NCI-H460 (cell line): ENCODE measurements at regions not wholly inside any gene's neighbourhood (a gene's known extent, or its start where the extent isn't known, plus 50 kb on each side); places are given as distances from the start of the nearest gene placed in this dataset.
"Not testable (repeated sequence)": the region's sequence is repeated elsewhere in the genome, so short reads cannot be mapped to it uniquely, and the experiment has no call there.

Source experiments
- DNase-seq: peaks from one replicate; pipeline ENCODE4 v3.0.0-alpha.2; 2016; ENCODE audit warnings: low read depth; ENCODE audit errors: extremely low read depth

DNA sequence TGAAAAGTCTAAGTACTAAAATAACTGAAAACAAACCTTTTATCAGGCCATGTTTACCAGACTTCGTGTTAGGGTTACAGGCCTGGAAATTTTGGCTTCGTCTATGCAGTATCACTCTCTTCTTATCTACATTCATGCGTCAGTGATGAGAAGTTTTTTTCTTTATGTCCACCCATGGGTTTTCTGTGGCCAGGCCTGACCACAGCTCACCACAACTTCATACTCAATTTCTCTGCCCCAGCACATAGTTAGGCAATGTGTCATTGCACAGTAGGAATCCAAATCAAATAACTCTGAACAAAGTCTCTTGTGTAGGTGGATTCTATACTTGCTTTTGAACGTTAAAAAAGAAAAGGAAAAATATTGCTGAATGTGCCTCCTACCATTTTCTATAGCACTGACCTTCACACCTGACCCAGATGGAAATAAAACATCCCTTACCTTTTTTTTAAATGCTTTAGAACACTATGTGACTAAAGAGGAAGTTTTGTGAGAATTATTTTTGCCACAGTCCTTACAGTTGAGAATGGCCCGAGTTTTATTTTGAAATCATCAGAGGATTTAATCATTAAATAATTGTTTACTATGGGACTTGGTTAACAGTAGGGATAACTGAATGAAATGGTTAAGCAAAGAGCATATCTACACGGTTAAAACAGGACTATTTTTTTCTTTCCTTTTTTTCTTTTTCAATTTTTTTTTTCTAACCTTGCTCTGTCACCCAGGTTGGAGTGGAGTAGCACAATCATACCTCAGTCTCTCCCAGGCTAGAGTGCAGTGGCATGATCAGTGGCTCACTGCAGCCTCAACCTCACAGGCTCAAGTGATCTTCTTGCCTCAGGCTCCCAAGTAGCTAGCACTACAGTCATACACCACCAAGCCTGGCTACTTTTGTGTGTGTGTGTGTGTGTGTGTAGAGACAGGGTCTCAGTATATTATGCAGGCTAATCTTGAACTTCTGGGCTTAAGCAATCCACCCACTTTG, 1247.0 kb upstream of the ACO1 start:
- no peak for DNase-seq

DNA sequence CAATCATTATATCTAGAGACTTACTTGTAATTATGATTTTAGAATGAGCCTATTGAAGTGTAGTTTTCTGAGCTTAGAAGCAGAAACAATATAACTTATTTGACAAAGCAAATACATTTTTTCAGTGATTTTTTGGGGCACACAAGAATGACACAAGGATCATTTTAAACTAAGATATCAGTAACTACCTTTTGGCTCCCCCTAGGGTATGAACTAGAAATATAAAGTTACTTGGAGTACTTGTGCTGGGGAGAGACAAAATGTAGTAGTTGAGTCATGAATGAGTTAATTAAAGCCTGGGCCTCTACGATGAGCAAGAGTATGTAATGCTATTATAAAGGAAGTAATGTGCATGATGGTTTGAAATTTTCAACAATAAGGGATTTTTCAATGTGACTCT, 1244.1 kb upstream of the ACO1 start:
- DNase-seq, result peak; percentile 17

DNA sequence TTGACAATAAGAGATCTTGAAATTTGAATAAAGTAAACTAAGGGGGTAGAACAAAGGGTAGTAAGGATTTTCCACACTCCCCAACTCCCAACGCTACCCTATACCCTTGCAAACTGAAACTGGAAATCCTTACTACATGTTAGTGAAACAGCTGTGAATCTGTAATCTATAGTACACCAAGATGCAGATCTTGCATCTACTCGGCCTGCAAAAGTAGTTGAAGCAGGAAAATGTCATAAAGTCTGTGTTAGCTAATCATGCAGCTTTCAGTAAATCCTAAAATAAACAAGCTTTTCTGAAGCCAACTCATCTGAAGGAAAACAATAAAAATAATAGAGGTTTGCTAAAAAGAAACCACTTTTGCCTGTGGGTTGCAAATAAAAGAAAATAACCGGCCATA, 1242.0 kb upstream of the ACO1 start:
- no peak for DNase-seq

DNA sequence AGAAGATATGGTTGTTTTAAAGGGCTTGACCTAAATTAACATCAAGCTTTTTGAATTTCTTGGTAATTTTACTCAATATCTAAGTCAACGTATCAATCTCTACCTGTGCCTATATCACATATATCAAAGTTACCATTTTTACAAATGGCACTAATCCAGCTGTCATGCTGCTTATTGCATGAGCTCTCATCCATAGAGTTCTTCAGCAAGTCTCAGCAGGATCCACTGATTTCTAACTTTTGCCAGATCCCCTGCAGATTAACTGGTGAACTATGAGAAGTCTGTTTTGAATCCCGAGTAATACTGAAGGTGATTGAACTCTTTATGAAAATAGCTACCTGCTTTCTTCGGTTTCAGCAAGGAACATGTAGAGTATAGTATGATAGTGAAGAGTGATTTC, 1239.8 kb upstream of the ACO1 start:
- DNase-seq, result no peak

DNA sequence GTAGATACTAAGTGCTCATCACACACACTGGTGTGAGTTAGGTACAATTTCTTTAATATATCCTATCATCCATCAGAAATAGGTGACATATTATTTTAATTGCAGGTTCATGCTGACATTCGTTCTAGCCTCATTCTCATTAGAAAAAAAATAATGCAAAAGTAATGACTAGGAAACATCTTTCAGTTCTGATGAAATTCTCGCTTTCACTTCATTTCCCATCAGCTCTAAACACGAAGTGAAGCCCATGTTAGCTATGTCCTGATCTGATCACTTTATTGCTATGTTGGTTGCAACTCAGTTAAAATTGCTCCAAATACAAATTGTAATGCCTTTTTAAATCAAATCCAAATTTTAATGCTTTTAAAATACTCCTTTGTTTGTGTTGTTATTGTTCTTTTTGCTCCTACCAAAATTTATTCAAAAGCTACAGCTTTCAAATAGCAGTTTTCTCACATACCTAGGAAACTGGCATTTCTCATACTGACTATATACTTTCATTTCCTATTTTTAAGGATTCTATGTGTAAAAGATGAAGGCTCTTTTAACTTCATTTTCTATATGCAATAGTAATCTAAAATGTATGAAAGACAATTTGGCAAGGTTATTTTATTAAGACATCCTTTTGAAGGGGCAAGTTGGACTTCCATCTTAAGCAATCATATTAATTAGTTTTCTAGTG, 1237.8 kb upstream of the ACO1 start:
- no peak for DNase-seq

DNA sequence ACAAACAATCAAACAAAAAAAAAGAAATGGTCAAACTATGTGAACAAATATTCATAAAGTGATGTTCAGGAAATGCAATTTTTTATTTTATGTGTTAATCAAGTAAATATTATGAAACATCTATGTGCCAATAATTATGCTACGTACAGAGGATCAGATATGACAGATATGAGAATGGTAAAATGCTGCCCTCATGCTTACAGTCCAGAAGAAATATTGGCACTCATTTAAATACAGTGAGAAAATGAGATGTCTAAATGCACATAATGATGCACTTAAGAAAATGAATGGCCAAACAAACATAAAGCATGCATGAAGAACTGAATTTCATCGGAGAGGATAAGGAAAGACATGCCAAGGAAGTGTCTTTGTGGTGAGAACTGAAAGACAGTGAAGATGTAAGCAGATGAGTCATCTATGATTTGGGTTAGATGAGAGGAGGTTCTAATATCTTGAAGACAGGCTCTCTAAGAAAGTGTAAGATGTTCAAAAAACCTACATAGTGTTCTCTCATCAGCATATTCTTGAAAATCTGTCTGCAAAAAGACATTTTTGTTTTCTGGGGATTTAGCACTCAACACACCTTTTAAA, 1231.1 kb upstream of the ACO1 start:
- DNase-seq, result no peak

DNA sequence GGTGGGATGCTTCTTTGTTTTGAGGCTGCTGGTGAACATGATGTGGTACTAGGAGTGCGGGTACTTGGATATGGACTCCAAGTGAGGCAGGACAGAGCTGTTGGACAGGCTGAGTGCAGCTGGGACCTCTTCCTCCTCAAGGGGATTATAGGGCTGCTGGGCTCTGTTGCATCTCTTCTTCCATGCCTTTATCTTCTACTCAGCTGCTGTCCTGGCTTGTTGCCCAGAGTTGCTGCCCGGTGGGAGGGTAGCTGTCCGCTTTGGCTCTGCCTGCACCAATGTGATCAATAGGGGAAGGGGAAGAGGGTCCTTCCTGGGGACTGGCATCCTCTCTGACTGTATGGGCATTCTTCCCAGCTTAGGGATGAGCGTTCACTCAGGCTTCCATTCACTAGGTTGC, 1217.9 kb upstream of the ACO1 start:
- DNase-seq, result no peak

DNA sequence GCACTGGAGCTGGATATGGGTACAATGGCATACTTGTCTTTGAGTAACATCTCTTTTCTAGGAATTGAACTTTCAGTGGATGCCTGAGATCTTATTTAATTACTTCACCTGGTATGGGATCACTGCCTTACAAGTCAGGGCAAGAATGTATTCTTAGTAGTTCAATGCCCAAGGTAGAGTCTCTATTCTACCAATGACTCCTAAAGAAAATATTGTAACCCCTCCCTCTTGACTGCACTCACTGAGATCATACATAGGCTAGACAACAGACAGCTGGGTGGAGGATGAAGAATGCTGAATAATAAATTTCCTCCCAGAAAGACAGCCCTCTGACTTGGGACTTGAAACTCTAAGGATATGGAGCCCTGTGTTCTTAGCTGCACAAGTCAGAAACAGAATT, 1216.3 kb upstream of the ACO1 start:
- no peak for DNase-seq

DNA sequence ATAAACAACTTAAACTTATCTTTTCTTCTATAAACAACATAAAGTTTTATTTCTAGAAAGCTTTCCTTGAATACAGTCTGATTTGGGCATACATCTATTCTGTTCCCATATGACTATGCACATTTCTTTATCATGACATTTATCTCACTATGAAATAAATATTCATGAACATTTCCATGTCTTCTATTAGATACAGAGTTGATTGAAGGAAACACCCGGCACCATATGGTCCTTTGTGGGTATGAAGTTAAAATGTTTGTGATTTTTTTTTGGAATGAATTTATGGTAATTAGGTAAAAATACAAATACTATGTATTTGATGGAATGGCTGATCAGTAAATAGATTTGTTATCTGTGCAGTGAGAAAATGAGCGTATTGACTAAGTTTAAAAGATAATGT, 1209.8 kb upstream of the ACO1 start:
- DNase-seq, result no peak

DNA sequence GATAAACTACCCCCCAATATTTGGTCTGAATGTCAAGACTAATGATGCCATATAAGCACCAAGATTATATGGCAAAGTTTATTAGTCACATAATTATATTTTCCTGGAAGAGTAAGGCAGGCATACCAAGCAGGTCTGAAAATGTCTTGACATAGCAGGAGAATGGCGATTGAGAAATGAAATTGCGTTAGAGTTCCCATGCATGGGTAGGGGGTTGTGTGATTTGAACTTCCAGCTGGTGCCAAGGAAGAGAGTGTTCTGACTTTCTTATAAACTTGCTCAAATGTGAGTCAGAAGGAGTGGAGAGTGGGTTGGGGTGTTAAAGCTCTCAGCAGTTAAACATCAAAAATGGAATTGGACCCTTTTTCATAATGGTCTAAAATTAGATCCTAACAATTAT, 1200.6 kb upstream of the ACO1 start:
- no peak for DNase-seq

DNA sequence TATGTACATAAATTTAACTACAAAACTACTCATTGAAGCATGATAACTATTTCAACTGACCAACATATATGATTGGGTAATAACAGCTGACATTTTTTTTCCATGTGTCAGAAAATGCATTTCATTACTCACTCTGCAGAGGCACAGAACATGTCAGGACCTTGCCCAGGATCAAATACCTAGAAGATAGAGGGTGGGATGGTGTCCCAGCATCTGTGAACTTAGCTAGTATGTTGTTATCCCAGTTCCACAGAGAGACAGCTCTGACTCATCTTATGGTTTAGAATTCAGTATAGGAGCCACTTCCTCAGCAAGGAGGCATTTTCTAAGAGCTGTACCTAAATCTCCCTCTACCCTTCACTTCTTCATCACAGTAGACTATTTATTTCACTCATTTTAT, 1198.6 kb upstream of the ACO1 start:
- no peak for DNase-seq

DNA sequence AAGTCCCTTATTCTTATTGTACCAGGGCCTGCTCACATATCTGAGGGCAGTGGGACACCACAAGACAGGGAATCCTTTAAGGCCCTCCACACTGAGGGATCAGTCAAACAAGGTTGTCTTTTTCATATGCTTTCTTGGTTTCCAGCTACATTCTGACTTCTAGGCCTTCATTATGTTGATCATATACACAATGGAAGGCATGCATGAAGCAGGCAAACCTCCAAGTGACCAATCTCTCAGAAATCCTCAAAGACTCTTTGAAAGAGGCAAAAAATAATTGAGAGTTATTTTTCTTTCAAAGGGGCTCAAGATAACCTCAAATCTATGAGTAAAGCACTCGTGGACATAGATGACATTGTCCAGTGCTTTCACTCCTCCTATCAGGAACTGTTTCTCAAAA, 1195.9 kb upstream of the ACO1 start:
- no peak for DNase-seq

DNA sequence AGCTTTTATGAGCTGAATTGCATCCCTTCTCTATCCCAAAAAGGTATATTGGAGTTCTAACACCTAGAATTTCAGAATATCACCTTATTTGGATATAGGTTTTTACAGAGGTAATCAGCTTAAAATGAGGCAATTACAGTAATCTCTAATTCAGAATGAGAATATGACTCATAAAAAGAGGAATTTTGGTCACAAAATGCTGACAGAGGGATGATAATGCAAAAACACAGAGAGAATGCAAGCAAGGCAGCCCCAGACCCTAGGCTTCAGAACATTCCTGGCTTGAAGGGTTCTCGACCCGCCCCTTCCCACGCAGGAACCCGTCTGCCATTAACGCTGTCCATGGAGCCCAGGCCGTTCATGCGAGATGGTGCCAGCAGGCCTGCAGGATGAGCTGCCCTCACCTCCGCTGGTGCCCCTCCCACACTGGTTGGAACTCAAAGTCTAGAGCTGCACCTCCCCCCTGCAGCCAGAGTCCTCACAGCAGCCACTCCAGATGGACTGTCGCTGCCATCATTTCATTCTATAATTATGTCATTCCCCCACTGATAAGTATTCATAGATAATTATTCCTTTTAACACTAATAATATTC, 1173.4 kb upstream of the ACO1 start:
- DNase-seq, result peak; percentile 49

DNA sequence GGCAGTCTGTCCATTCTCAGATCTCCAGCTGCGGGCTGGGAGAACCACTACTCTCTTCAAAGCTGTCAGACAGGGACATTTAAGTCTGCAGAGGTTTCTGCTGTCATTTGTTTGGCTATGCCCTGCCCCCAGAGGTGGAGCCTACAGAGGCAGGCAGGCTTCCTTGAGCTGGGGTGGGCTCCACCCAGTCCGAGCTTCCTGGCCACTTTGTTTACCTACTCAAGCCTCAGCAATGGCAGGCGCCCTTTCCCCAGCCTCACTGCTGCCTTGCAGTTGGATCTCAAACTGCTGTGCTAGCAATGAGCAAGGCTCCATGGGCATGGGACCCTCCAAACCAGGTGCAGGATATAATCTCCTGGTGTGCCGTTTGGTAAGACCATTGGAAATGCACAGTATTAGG, 1154.5 kb upstream of the ACO1 start:
- not testable (repeated sequence) for DNase-seq

DNA sequence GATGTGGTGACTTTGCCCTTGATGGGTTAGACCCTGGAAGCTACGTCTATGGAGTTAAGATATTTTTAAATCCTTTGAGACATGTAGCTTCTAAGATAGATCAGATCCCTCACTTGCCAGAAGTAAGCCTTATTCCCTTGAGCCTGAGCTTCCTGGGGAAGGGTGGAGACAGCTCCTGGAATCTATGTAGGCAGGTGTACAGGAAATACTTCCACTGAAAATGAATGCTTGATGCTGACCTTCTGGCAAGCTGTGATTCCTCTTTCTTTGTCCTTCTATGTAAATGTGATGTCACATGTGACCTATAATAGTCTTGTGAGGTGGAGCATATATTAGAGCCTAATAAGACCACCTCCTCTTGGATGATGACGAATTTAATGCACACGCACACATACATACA, 1152.0 kb upstream of the ACO1 start:
- DNase-seq, result no peak

DNA sequence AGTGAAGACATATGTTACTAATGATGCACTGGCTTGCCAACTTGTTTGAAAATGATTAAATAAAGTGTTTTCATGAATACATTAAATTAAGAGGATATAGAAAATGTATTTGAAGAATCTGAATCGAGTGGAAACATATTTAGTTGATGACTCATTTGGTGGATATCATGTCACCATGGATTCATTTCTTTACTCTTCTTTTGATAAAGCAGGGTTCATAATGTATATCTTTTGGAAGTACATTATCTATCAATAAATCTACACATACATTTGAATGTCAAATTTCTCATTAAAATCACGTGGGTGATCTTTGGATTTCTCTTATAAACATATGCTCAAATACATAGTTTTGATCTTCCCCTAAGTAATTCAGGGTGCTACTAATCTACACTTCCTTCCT, 1148.1 kb upstream of the ACO1 start:
- DNase-seq, result no peak

DNA sequence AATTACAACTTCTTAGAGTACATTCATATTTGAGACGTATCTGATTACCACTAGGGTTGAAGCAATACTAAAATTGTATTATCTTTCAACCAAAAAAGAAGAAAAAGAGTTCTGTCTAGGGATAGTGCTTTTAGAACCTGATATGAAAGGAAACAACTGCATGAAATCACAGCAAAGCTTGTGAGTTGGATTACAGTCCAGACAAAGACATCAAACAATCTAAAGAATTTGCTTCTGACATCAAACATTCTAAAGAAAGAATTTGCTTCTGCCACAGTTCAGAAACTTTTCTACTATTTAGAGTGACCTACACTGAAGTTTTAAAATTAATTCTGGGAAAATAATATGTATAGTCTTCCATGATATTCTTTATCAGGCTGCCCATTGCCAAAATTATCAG, 1141.1 kb upstream of the ACO1 start:
- no peak for DNase-seq

DNA sequence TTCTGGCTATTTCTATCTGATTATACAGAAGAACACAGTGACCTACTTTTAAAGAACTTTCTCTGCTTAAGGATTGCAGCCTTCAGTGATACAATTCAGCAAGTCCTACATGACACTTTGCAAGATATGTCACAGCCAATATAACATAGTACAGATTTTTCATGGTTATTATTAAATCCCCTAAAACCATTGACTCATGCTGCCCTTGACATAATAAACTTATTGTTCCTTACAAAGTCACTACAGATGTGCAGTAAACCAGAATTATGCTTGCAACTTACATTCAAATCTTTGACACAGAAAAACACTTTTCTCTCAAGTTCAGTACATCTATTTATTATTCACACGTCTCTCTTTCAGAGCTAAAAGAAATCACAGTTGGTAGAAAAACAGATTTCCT, 1136.3 kb upstream of the ACO1 start:
- DNase-seq, result no peak

DNA sequence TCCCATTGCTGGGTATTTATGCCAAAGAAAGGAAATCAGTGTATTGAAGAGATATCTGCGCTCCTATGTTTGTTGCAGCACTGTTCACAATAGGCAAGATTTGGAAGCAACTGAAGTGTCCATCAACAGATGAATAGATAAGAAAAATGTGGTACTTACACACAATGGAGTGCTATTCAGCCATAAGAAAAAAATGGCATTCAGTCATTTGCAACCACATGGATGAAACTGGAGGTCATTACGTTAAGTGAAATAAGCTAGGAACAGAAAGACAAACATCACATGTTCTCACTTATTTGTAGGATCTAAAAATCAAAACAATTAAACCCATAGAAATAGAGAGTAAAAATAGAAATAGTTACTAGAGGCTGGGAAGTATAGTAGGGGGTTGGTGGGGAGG, 1133.1 kb upstream of the ACO1 start:
- no peak for DNase-seq

DNA sequence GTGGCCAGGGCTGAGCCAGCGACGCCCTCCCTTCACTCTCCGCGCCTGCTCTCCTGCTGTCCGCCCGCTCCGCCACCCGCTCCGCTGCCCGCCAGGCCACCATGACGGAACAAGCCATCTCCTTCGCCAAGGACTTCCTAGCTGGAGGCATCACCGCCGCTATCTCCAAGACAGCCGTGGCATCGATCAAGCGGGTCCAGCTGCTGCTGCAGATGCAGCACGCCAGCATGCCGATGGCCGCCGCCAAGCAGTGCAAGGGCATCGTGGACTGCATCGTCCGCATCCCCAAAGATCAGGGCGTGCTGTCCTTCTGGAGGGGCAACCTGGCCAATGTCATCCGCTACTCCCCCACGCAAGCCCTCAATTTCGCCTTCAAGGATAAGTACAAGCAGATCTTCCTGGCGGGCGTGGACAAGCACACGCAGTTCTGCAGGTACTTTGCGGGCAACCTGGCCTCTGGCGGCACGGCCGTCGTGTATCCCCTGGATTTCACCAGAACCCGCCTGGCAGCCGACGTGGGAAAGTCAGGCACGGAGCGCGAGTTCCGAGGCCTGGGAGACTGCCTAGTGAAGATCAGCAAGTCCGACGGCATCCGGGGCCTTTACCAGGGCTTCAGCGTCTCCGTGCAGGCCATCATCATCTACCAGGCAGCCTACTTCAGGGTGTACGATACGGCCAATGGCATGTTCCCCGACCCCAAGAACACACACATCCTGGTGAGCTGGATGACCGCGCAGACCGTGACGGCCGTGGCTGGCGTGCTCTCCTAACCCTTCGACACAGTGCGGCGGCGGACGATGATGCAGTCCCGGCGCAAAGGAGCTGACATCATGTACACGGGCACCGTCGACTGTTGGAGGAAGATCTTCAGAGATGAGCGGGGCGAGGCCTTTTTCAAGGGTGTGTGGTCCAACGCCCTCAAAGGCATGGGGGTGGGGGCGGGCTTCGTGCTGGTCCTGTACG, 1130.4 kb upstream of the ACO1 start:
- no peak for DNase-seq
